PC-9 (cell line): ENCODE measurements at regions not wholly inside any gene's neighbourhood (a gene's known extent, or its start where the extent isn't known, plus 50 kb on each side); places are given as distances from the start of the nearest gene placed in this dataset.
"Not testable (repeated sequence)": the region's sequence is repeated elsewhere in the genome, so short reads cannot be mapped to it uniquely, and the experiment has no call there.

ENCODE experiments used
- BruUV-seq: library from RNA; stranded (reverse); fragments of 400-500 nt; replicated peaks from 2 replicates; lab custom pipeline; 2021; lab: Mats Ljungman, UMichigan
- CTCF ChIA-PET: fragments of 300-600 bp; sonication (Branson Sonifier 250); formaldehyde crosslinking; loops from one replicate; lab custom pipeline; 2022; ENCODE audit warnings: antibody characterized with exemption; lab: Charles Lee
- POLR2A ChIA-PET: fragments of 300-600 bp; sonication (Branson Sonifier 250); formaldehyde crosslinking; loops from one replicate; lab custom pipeline; 2022; ENCODE audit warnings: antibody characterized with exemption; ENCODE audit not compliant: unreplicated experiment; lab: Charles Lee
- DNase-seq, 2 experiments: peaks; one replicate each; pipeline versions ENCODE4 v3.0.0 to v3.0.0-alpha.2; 2015 to 2022; ENCODE audit warnings: mixed read lengths in 1 of 2
- H2AFZ ChIP-seq: fragments of 200-600 bp; sonication (generic); 2 replicates; pipeline ENCODE4 v1.8.1; 2017; ENCODE audit warnings: antibody characterized with exemption
- H3F3A ChIP-seq: fragments of 200-600 bp; sonication (generic); 2 replicates; pipeline ENCODE4 v1.8.1; 2017; ENCODE audit warnings: antibody characterized with exemption, mild to moderate bottlenecking, low read depth; ENCODE audit not compliant: insufficient read depth
- H3K27ac ChIP-seq: fragments of 200-600 bp; sonication (generic); 2 replicates; pipeline ENCODE4 v1.6.1; 2016; ENCODE audit warnings: mixed run types
- H3K27me3 ChIP-seq: fragments of 200-600 bp; sonication (generic); 2 replicates; pipeline ENCODE4 v1.6.1; 2016; ENCODE audit warnings: low read depth, mixed run types; ENCODE audit not compliant: insufficient read depth
- H3K36me3 ChIP-seq: fragments of 200-600 bp; sonication (generic); 2 replicates; pipeline ENCODE4 v1.6.1; 2016; ENCODE audit warnings: low read depth, mixed run types
- H3K4me1 ChIP-seq: fragments of 200-600 bp; sonication (generic); replicated peaks from 2 replicates; pipeline ENCODE4 v1.6.1; 2016; ENCODE audit warnings: mixed run types; ENCODE audit not compliant: insufficient read depth
- H3K4me2 ChIP-seq: fragments of 200-600 bp; sonication (generic); 2 replicates; pipeline ENCODE4 v1.6.1; 2017; ENCODE audit warnings: mixed run types
- H3K4me3 ChIP-seq: fragments of 200-600 bp; sonication (generic); 2 replicates; pipeline ENCODE4 v1.6.1; 2016; ENCODE audit warnings: mixed run types
- H3K79me2 ChIP-seq: fragments of 200-600 bp; sonication (generic); 2 replicates; pipeline ENCODE4 v1.6.1; 2017; ENCODE audit warnings: low read depth, mixed run types
- H3K9me2 ChIP-seq: fragments of 200-600 bp; sonication (generic); 2 replicates; pipeline ENCODE4 v1.8.1; 2017; ENCODE audit warnings: mild to moderate bottlenecking; ENCODE audit not compliant: insufficient read depth
- H3K9me3 ChIP-seq: fragments of 200-600 bp; sonication (generic); 2 replicates; pipeline ENCODE4 v1.8.1; 2016; ENCODE audit warnings: low read depth; ENCODE audit not compliant: insufficient read depth
- H4K20me1 ChIP-seq: fragments of 200-600 bp; sonication (generic); 2 replicates; pipeline ENCODE4 v1.8.1; 2017; ENCODE audit not compliant: insufficient read depth
- EZH2 ChIP-seq: fragments of 200-600 bp; sonication (generic); IDR thresholded peaks from 2 replicates; pipeline ENCODE4 v1.8.0; 2017; ENCODE audit warnings: antibody characterized with exemption, low read depth
- intact Hi-C: fragments of 100-400 bp; cut with micrococcal nuclease; formaldehyde crosslinking; loops from one replicate; pipeline ENCODE4 v1.10.0; 2022; ENCODE audit not compliant: unreplicated experiment
- TF ChIP-seq, protein P1 (sequence below): fragments of 200-600 bp; sonication (generic); conservative IDR thresholded peaks from 2 replicates; pipeline ENCODE4 v1.6.1; 2017; ENCODE audit warnings: mixed run types, antibody characterized with exemption, mild to moderate bottlenecking, moderate library complexity

DNA sequence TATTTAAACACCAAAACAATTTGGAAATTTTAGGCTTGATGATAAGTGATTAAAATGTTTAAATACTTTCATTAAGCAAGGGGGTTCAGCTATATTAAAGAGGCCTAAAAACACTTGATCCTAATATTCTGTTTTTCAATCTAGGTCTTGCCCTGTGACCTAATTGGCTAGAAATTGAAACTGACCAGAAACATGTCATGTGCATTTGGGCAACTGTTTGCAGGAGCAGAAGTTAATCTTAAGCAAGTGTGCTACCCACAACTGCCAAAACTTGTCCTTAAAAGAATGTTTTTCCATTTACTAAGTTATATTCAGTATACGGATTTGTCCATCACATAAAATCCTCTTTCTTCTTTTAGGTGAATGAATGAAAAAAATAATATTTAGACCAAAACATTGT lies 167.3 kb downstream of the PPP1R3A start:
- ChIA-PET CTCF (no interaction called here), POLR2A (interaction anchor here (0.6 kb wide), 1 partner anchor 21 kb away, joined by 3 read pairs; no protein-coding TSS in a partner anchor)
- Histone ChIP-seq H3K9me2 (no peaks in the 10 kb centered on the region), H4K20me1 (no peaks in the 10 kb centered on the region), H2AFZ (no peak overlapping the region), H3K79me2 (no peaks in the 10 kb centered on the region), H3K4me2 (no peak overlapping the region), H3K9me3 (no peaks in the 10 kb centered on the region), H3K4me1 (no peaks in the 10 kb centered on the region), H3K27ac (no peak overlapping the region), H3K27me3 (no peaks in the 10 kb centered on the region), H3K36me3 (no peaks in the 10 kb centered on the region), H3K4me3 (no peak overlapping the region), H3F3A (no peaks in the 10 kb centered on the region)
- BruUV-seq: no TSS peak
- TF ChIP-seq EZH2: no peak
- TF ChIP-seq, protein P1, sequence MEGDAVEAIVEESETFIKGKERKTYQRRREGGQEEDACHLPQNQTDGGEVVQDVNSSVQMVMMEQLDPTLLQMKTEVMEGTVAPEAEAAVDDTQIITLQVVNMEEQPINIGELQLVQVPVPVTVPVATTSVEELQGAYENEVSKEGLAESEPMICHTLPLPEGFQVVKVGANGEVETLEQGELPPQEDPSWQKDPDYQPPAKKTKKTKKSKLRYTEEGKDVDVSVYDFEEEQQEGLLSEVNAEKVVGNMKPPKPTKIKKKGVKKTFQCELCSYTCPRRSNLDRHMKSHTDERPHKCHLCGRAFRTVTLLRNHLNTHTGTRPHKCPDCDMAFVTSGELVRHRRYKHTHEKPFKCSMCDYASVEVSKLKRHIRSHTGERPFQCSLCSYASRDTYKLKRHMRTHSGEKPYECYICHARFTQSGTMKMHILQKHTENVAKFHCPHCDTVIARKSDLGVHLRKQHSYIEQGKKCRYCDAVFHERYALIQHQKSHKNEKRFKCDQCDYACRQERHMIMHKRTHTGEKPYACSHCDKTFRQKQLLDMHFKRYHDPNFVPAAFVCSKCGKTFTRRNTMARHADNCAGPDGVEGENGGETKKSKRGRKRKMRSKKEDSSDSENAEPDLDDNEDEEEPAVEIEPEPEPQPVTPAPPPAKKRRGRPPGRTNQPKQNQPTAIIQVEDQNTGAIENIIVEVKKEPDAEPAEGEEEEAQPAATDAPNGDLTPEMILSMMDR: no peak
- intact Hi-C loops: no loop called here
- DNase-seq: no peak

DNA sequence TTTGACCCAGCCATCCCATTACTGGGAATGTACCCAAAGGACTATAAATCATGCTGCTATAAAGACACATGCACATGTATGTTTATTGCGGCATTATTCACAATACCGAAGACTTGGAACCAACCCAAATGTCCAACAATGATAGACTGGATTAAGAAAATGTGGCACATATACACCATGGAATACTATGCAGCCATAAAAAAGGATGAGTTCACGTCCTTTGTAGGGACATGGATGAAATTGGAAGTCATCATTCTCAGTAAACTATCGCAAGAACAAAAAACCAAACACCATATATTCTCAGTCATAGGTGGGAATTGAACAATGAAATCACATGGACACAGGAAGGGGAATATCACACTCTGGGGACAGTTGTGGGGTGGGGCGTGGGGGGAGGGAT lies 170.4 kb downstream of the PPP1R3A start:
- BruUV-seq, H3K4me1 ChIP-seq, intact Hi-C loops, H3K27ac ChIP-seq, H3K4me3 ChIP-seq, H3F3A ChIP-seq, H4K20me1 ChIP-seq, DNase-seq, POLR2A ChIA-PET, H3K36me3 ChIP-seq, H3K27me3 ChIP-seq, H3K9me2 ChIP-seq, CTCF ChIA-PET, H2AFZ ChIP-seq, H3K4me2 ChIP-seq, H3K79me2 ChIP-seq, H3K9me3 ChIP-seq: not testable (repeated sequence)

DNA sequence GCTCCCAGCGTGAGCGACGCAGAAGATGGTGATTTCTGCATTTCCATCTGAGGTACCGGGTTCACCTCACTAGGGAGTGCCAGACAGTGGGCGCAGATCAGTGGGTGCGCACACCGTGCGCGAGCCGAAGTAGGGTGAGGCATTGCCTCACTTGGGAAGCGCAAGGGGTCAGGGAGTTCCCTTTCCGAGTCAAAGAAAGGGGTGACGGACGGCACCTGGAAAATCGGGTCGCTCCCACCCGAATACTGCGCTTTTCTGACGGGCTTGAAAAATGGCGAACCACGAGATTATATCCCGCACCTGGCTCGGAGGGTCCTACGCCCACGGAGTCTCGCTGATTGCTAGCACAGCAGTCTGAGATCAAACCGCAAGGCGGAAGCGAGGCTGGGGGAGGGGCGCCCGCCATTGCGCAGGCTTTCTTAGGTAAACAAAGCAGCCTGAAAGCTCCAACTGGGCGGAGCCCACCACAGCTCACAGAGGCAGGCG lies 175.8 kb downstream of the PPP1R3A start:
- POLR2A ChIA-PET, CTCF ChIA-PET, H3K9me3 ChIP-seq, H3K4me1 ChIP-seq, H4K20me1 ChIP-seq, H3K27me3 ChIP-seq, H3K79me2 ChIP-seq, intact Hi-C loops, H3K9me2 ChIP-seq, H3F3A ChIP-seq, H3K36me3 ChIP-seq: not testable (repeated sequence)
- peak overlapping the region; percentile 90 for H2AFZ ChIP-seq
- peak overlapping the region; percentile 38; the same call in 1 of the 2 replicates for H3K27ac ChIP-seq
- H3K4me2 ChIP-seq: peak overlapping the region; percentile 64
- TSS peak; percentile 70 for BruUV-seq
- H3K4me3 ChIP-seq: peak overlapping the region; percentile 72
- peak in 1 of 2 experiments; percentile 51 for DNase-seq

DNA sequence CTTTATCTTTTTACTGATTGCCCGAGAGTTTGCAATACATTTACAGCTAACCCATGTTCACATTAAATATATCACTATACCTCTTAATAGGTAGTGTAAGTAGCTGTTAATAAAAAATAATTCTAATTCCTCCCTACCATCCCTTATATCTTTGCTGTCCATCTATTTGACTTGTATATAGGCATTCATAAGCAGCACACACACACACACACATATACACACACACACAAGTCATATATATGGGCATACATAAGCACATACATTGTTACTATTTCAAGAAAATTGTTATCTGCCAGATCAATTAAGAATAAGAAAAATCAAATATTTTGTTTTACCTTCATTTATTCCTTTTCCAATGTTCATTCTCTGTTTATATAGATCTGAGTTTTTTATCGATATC lies 176.4 kb downstream of the PPP1R3A start:
- ChIA-PET CTCF (no interaction called here), POLR2A (no interaction called here)
- Histone ChIP-seq H2AFZ (peak overlapping the region; percentile 90), H4K20me1 (no peaks in the 10 kb centered on the region), H3K9me3 (no peaks in the 10 kb centered on the region), H3K4me2 (peak overlapping the region; percentile 64), H3K36me3 (no peaks in the 10 kb centered on the region), H3K9me2 (no peaks in the 10 kb centered on the region), H3K4me1 (no peaks in the 10 kb centered on the region; the same call in 1 of the 2 replicates), H3F3A (no peaks in the 10 kb centered on the region), H3K27me3 (no peaks in the 10 kb centered on the region), H3K4me3 (peak overlapping the region; percentile 72), H3K27ac (peak overlapping the region; percentile 38; the same call in 1 of the 2 replicates), H3K79me2 (no peaks in the 10 kb centered on the region)
- no peak for TF ChIP-seq EZH2
- intact Hi-C loops: no loop called here
- DNase-seq: no peak
- no TSS peak for BruUV-seq
